ENCODE measurements at regions not wholly inside any gene's neighbourhood (a gene's known extent, or its start where the extent isn't known, plus 50 kb on each side); places are given as distances from the start of the nearest gene placed in this dataset.
A peak's percentile ranks its signal among the peaks of the same experiment; 100 is the strongest.

DNA sequence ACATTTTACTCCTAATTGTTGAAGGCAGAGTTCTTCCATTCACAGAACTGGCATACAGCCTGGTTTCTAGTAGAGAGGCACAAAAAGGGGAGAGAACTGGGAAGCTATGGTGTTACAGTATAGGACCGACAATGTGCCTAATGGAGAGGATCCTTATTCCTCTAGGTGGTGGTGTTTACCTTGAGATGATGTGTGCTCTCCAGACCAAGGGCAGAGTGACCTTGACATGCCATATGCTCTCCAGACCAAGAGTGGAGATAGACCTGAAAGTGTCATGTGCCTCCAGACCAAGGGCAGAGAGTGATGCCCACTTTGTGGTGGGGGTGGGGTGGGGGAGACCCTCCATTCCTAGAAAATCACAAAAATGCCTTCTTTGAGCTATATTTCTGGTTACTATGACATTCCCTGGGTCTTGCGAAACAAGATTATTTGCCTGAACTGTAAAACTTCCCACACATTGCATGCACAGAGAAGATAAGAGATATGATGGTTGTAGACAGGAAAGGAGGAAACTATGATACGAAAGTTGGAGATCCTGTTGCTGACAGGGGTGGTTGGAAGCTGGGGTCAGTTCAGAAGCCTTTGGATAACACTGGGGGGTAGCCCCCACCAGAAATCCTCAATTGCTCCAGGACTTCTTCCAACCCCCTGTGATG, 119.7 kb downstream of the TEX13C start (continued):
- TF ChIP-seq MBD2 (IDR thresholded peaks at IDR 0.05; ENCODE audit: borderline replicate concordance, low read depth) (peak; percentile 31; the same call in 1 of the 2 replicates), NR2C1 (IDR thresholded peaks at IDR 0.05) (no peak), NR2C1 (tag; IDR thresholded peaks at IDR 0.05) (0 out of 2 replicates have a peak, but pooled peaks have one; percentile 47), ZNF124 (CRISPR knock-in tag; IDR thresholded peaks at IDR 0.05) (no peak), RB1 (IDR thresholded peaks at IDR 0.05; ENCODE audit: low read depth) (no peak), WHSC1 (IDR thresholded peaks at IDR 0.05; ENCODE audit: low read length) (no peak), ZSCAN32 (CRISPR knock-in tag; IDR thresholded peaks at IDR 0.05) (no peak), HDAC3 (IDR thresholded peaks at IDR 0.05; ENCODE audit: borderline replicate concordance, partially characterized antibody) (peak; percentile 41), MBD1 (CRISPR knock-in tag; IDR thresholded peaks at IDR 0.05) (no peak), NFE2 (IDR thresholded peaks at IDR 0.05; ENCODE audit: low read depth) (no peak), CTBP1 (IDR thresholded peaks at IDR 0.05; ENCODE audit: borderline replicate concordance) (peak; percentile 27; the same call in 1 of the 2 replicates), NR3C1 (CRISPR knock-in tag; IDR thresholded peaks at IDR 0.05) (no peak), SMARCE1 (IDR thresholded peaks at IDR 0.05) (peak; percentile 77), CREB1 (IDR thresholded peaks at IDR 0.05) (no peak), CREB1 (CRISPR knock-in tag; IDR thresholded peaks at IDR 0.05) (no peak), TAL1 (IDR thresholded peaks at IDR 0.05) (peak; percentile 89), DNMT1 (IDR thresholded peaks at IDR 0.05) (no peak), GABPB1 (CRISPR knock-in tag; IDR thresholded peaks at IDR 0.05) (no peak), SMARCC2 (IDR thresholded peaks at IDR 0.05; ENCODE audit: low read depth) (0 out of 2 replicates have a peak, but pooled peaks have one; percentile 19), ZBTB8A (IDR thresholded peaks at IDR 0.05; ENCODE audit: partially characterized antibody) (no peak), GATA2 (CRISPR knock-in tag; IDR thresholded peaks at IDR 0.05) (peak; percentile 78), CC2D1A (IDR thresholded peaks at IDR 0.05) (peak; percentile 70; the same call in 1 of the 2 replicates), ZNF384 (IDR thresholded peaks at IDR 0.05; ENCODE audit: low read depth, low read length) (no peak), CBFB (CRISPR knock-in tag; IDR thresholded peaks at IDR 0.05) (no peak)
- TF ChIP-seq, protein P1, sequence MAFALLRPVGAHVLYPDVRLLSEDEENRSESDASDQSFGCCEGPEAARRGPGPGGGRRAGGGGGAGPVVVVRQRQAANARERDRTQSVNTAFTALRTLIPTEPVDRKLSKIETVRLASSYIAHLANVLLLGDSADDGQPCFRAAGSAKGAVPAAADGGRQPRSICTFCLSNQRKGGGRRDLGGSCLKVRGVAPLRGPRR (CRISPR knock-in tag; IDR thresholded peaks at IDR 0.05), result no peak
- TF ChIP-seq, protein P2, sequence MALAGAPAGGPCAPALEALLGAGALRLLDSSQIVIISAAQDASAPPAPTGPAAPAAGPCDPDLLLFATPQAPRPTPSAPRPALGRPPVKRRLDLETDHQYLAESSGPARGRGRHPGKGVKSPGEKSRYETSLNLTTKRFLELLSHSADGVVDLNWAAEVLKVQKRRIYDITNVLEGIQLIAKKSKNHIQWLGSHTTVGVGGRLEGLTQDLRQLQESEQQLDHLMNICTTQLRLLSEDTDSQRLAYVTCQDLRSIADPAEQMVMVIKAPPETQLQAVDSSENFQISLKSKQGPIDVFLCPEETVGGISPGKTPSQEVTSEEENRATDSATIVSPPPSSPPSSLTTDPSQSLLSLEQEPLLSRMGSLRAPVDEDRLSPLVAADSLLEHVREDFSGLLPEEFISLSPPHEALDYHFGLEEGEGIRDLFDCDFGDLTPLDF (CRISPR knock-in tag; IDR thresholded peaks at IDR 0.05), result no peak
- TF ChIP-seq, protein P3, sequence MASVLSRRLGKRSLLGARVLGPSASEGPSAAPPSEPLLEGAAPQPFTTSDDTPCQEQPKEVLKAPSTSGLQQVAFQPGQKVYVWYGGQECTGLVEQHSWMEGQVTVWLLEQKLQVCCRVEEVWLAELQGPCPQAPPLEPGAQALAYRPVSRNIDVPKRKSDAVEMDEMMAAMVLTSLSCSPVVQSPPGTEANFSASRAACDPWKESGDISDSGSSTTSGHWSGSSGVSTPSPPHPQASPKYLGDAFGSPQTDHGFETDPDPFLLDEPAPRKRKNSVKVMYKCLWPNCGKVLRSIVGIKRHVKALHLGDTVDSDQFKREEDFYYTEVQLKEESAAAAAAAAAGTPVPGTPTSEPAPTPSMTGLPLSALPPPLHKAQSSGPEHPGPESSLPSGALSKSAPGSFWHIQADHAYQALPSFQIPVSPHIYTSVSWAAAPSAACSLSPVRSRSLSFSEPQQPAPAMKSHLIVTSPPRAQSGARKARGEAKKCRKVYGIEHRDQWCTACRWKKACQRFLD (CRISPR knock-in tag; IDR thresholded peaks at IDR 0.05), result no peak
